ENCODE measurements at regions not wholly inside any gene's neighbourhood (a gene's known extent, or its start where the extent isn't known, plus 50 kb on each side); places are given as distances from the start of the nearest gene placed in this dataset.

GRCh38 chr10:44063686-44064085 lies 321.2 kb downstream of the CXCL12 start:
- intact Hi-C loops (cut with micrococcal nuclease) = no loop called here

- intact Hi-C loops (cut with micrococcal nuclease) = no loop called here
Measured at GRCh38 chr10:44060719-44061118, 324.2 kb downstream of the CXCL12 start.

- intact Hi-C loops (cut with micrococcal nuclease) = no loop called here
Measured at GRCh38 chr10:44060221-44060620, 324.7 kb downstream of the CXCL12 start.

- intact Hi-C loops (cut with micrococcal nuclease) = no loop called here
Measured at GRCh38 chr10:44058259-44058658, 326.6 kb downstream of the CXCL12 start.

- intact Hi-C loops (cut with micrococcal nuclease) = no loop called here
Measured at GRCh38 chr10:44056967-44057805, 327.7 kb downstream of the CXCL12 start.

GRCh38 chr10:44056206-44056605 lies 328.7 kb downstream of the CXCL12 start:
- intact Hi-C loops (cut with micrococcal nuclease) = no loop called here

- intact Hi-C loops (cut with micrococcal nuclease) = no loop called here
Measured at GRCh38 chr10:44054046-44054445, 330.9 kb downstream of the CXCL12 start.

- intact Hi-C loops (cut with micrococcal nuclease) = no loop called here
Measured at GRCh38 chr10:44053391-44053790, 331.5 kb downstream of the CXCL12 start.

GRCh38 chr10:44051584-44052385 lies 333.1 kb downstream of the CXCL12 start:
- intact Hi-C loops (cut with micrococcal nuclease) = no loop called here

GRCh38 chr10:44051091-44051490 lies 333.8 kb downstream of the CXCL12 start:
- intact Hi-C loops (cut with micrococcal nuclease) = no loop called here

- intact Hi-C loops (cut with micrococcal nuclease) = no loop called here
Measured at GRCh38 chr10:44049301-44050015, 335.4 kb downstream of the CXCL12 start.

- intact Hi-C loops (cut with micrococcal nuclease) = no loop called here
Measured at GRCh38 chr10:44047361-44047760, 337.5 kb downstream of the CXCL12 start.

GRCh38 chr10:44046605-44047004 lies 338.3 kb downstream of the CXCL12 start:
- intact Hi-C loops (cut with micrococcal nuclease) = no loop called here

GRCh38 chr10:44045020-44045419 lies 339.9 kb downstream of the CXCL12 start:
- intact Hi-C loops (cut with micrococcal nuclease) = no loop called here

- intact Hi-C loops (cut with micrococcal nuclease) = no loop called here
Measured at GRCh38 chr10:44044549-44044948, 340.3 kb downstream of the CXCL12 start.

GRCh38 chr10:44043646-44044375 lies 341.1 kb downstream of the CXCL12 start:
- intact Hi-C loops (cut with micrococcal nuclease) = no loop called here

GRCh38 chr10:44042926-44043602 lies 341.8 kb downstream of the CXCL12 start:
- intact Hi-C loops (cut with micrococcal nuclease) = no loop called here

- intact Hi-C loops (cut with micrococcal nuclease) = no loop called here
Measured at GRCh38 chr10:44042075-44042770, 342.7 kb downstream of the CXCL12 start.

- intact Hi-C loops (cut with micrococcal nuclease) = no loop called here
Measured at GRCh38 chr10:44039599-44039998, 345.3 kb downstream of the CXCL12 start.

GRCh38 chr10:44036425-44036824 lies 348.5 kb downstream of the CXCL12 start:
- intact Hi-C loops (cut with micrococcal nuclease) = no loop called here
